HEK293 (cell line): ENCODE measurements at regions not wholly inside any gene's neighbourhood (a gene's known extent, or its start where the extent isn't known, plus 50 kb on each side); places are given as distances from the start of the nearest gene placed in this dataset.

Source experiments
- OSR2 ChIP-seq: fragments of 450-650 bp; formaldehyde crosslinking; IDR thresholded peaks from 2 replicates; pipeline ENCODE4 v1.5.1; 2016; ENCODE audit warnings: missing biosample characterization, missing genetic modification characterization
- SETDB1 ChIP-seq: IDR thresholded peaks from one replicate; pipeline ENCODE4 v1.6.1; 2017; ENCODE audit warnings: mild to moderate bottlenecking, low read length, moderate library complexity, mixed read lengths; ENCODE audit not compliant: insufficient read length
- ZSCAN23 ChIP-seq: fragments of 450-650 bp; formaldehyde crosslinking; IDR thresholded peaks from 2 replicates; pipeline ENCODE4 v1.5.1; 2016; ENCODE audit warnings: missing biosample characterization, missing genetic modification characterization

DNA sequence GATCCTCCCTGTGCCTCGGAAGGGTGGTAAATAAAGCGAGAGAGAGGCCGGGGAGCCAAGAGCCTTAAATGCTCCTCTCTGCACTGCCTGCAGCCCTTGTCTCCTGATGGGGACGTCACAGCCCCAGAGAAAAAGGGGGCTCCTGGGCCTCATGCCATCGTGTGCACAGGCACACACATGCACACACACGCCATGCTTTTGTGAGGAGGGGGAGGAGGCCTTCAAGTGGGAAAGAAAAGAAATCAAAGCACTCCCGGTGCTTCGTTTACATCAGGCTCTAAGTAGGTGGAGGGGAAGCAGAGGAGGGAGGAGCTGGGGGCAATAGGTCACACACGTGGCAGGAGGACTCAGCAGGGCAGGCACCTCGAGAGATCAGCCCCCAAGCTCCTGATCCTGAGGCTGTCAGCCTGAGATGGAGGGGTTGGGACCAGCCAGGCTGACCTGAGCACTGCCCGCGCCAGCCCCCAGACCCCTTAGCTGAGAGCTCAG is 68.2 kb upstream of the NECTIN1 start:
- TF ChIP-seq SETDB1 (no peak), ZSCAN23 (no peak), OSR2 (tag by site-specific recombination) (no peak)
